ENCODE measurements at regions not wholly inside any gene's neighbourhood (a gene's known extent, or its start where the extent isn't known, plus 50 kb on each side); places are given as distances from the start of the nearest gene placed in this dataset.

- H3K4me3 Mint-ChIP-seq, result no peak overlapping the region
- peaks cover 2% of the 10 kb centered on the region for H3K4me1 Mint-ChIP-seq
- no peaks in the 10 kb centered on the region for H3K36me3 Mint-ChIP-seq
- no peak for DNase-seq (ENCODE audit: low spot score in 2 of 2, unreplicated experiment in 2 of 2)
- peaks cover 14% of the 10 kb centered on the region for H3K9me3 Mint-ChIP-seq
- peaks cover 41% of the 10 kb centered on the region for H3K27me3 Mint-ChIP-seq (ENCODE audit: low read depth)
- H3K27ac Mint-ChIP-seq, result no peak overlapping the region
- TF ChIP-seq CTCF (IDR thresholded peaks at IDR 0.05; ENCODE audit: unreplicated experiment), result no peak
Measured at GRCh38 chr1:62926681-62927252, 142.8 kb downstream of the ATG4C start.

DNA sequence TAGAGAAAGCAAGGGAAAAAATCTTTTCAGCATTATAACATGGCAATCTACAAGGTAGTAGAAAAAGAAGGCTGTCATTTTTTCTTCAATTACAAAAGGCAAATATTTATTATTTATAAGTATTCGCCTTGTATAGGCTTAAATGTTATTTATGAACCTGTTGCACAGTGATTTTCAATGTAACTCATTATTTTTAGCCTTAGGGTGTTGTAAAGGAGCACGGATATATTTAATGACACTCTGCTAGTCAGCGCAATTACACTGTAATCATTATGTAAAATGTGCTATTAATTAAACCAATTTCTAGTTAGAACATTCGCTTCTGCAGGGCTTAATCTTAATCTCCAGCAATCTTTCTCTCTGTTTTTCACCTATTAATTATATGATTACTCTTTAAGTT lies 145.0 kb downstream of the ATG4C start:
- DNase-seq (ENCODE audit: low spot score in 2 of 2, unreplicated experiment in 2 of 2), result no peak
- no peak for TF ChIP-seq CTCF (IDR thresholded peaks at IDR 0.05; ENCODE audit: unreplicated experiment)
- Mint-ChIP-seq H3K4me1 (peaks cover 2% of the 10 kb centered on the region), H3K4me3 (no peak overlapping the region), H3K36me3 (no peaks in the 10 kb centered on the region), H3K27me3 (ENCODE audit: low read depth) (peaks cover 54% of the 10 kb centered on the region), H3K9me3 (peaks cover 6% of the 10 kb centered on the region), H3K27ac (no peak overlapping the region)

- TF ChIP-seq CTCF (IDR thresholded peaks at IDR 0.05; ENCODE audit: unreplicated experiment), result no peak
- no peak overlapping the region for H3K27ac Mint-ChIP-seq
- no peaks in the 10 kb centered on the region for H3K9me3 Mint-ChIP-seq
- peaks cover 1% of the 10 kb centered on the region for H3K4me1 Mint-ChIP-seq
- H3K36me3 Mint-ChIP-seq, result no peaks in the 10 kb centered on the region
- no peak for DNase-seq (ENCODE audit: low spot score in 2 of 2, unreplicated experiment in 2 of 2)
- peaks cover 51% of the 10 kb centered on the region for H3K27me3 Mint-ChIP-seq (ENCODE audit: low read depth)
- no peak overlapping the region for H3K4me3 Mint-ChIP-seq
Measured at GRCh38 chr1:62937634-62938296, 153.8 kb downstream of the ATG4C start.

- no peak for TF ChIP-seq CTCF (IDR thresholded peaks at IDR 0.05; ENCODE audit: unreplicated experiment)
Measured at GRCh38 chr1:62941780-62942179, 157.8 kb downstream of the ATG4C start.

DNA sequence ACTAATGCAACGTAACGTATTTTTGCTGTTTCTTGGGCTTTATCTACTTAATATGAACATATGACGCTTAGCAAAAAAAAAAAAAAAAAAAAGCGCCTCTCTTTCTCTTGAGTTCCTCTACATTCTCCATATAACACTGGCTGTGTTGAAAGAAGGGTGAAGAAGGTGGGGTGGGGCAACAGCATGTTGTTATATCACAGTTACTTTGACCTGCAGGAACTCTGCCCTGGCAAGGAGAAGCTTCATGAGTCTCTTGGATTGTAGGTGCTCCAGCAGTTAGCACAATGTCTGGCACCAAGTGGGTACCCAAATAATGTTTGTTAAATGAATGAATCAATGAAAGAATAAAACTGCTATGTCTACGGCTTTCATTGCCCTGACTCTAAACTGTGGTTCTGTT lies 162.6 kb downstream of the ATG4C start:
- no peak for TF ChIP-seq CTCF (IDR thresholded peaks at IDR 0.05; ENCODE audit: unreplicated experiment)

More at GRCh38 chr1:62941780-62942179, 157.8 kb downstream of the ATG4C start:
- Mint-ChIP-seq H3K27ac (no peak overlapping the region), H3K27me3 (ENCODE audit: low read depth) (peaks cover 37% of the 10 kb centered on the region), H3K4me1 (peaks cover 1% of the 10 kb centered on the region), H3K9me3 (no peaks in the 10 kb centered on the region), H3K4me3 (no peak overlapping the region), H3K36me3 (no peaks in the 10 kb centered on the region)
- no peak for DNase-seq (ENCODE audit: low spot score in 2 of 2, unreplicated experiment in 2 of 2)

More for the DNA sequence above, 162.6 kb downstream of the ATG4C start:
- no peak overlapping the region for H3K27ac Mint-ChIP-seq
- H3K4me1 Mint-ChIP-seq, result peaks cover 3% of the 10 kb centered on the region
- no peak overlapping the region for H3K4me3 Mint-ChIP-seq
- H3K27me3 Mint-ChIP-seq (ENCODE audit: low read depth), result peaks cover 37% of the 10 kb centered on the region
- no peak for DNase-seq (ENCODE audit: low spot score in 2 of 2, unreplicated experiment in 2 of 2)
- H3K36me3 Mint-ChIP-seq, result no peaks in the 10 kb centered on the region
- H3K9me3 Mint-ChIP-seq, result no peaks in the 10 kb centered on the region

All from mesothelial cell of epicardium (in vitro differentiated cells).